Left ventricle myocardium inferior (tissue), 1 donor: ENCODE measurements at regions not wholly inside any gene's neighbourhood (a gene's known extent, or its start where the extent isn't known, plus 50 kb on each side); places are given as distances from the start of the nearest gene placed in this dataset.

Source experiments
- DNase-seq: peaks from one replicate; pipeline ENCODE4 v3.0.0-alpha.2; 2020
- H3K27ac ChIP-seq: fragments of 200-600 bp; replicated peaks from 2 replicates; pipeline ENCODE4 v1.8.0; 2021
- H3K27me3 ChIP-seq: fragments of 200-600 bp; 2 replicates; pipeline ENCODE4 v1.8.0; 2021; ENCODE audit warnings: low read depth
- H3K36me3 ChIP-seq: fragments of 200-600 bp; 2 replicates; pipeline ENCODE4 v1.8.0; 2021
- H3K4me1 ChIP-seq: fragments of 200-600 bp; 2 replicates; pipeline ENCODE4 v1.8.0; 2021
- H3K4me3 ChIP-seq: fragments of 200-600 bp; 2 replicates; pipeline ENCODE4 v1.8.0; 2021; ENCODE audit warnings: mild to moderate bottlenecking, moderate library complexity
- H3K9me3 ChIP-seq: fragments of 200-600 bp; replicated peaks from 2 replicates; pipeline ENCODE4 v1.8.0; 2021
- CTCF ChIP-seq: fragments of 200-600 bp; IDR thresholded peaks from 2 replicates; pipeline ENCODE4 v1.8.0; 2021; ENCODE audit warnings: antibody characterized with exemption, mild to moderate bottlenecking, borderline replicate concordance
- intact Hi-C: fragments of 100-400 bp; cut with micrococcal nuclease; formaldehyde crosslinking; loops from one replicate; pipeline ENCODE4 v1.11.0; 2022
- donor health status: DM: no; HTN: yes; CAD: no; lungs with severe emphysema.

GRCh38 chr4:73679836-73680235 is 59.6 kb upstream of the RASSF6 start:
- DNase-seq, result no peak
- no peaks in the 10 kb centered on the region for H3K9me3 ChIP-seq
- no peak for TF ChIP-seq CTCF
- no peaks in the 10 kb centered on the region for H3K27me3 ChIP-seq
- H3K4me1 ChIP-seq, result no peaks in the 10 kb centered on the region
- intact Hi-C loops, result no loop called here
- H3K36me3 ChIP-seq, result no peaks in the 10 kb centered on the region
- H3K4me3 ChIP-seq, result no peak overlapping the region
- H3K27ac ChIP-seq, result no peak overlapping the region

GRCh38 chr4:73681776-73682175 is 58.6 kb upstream of the CXCL8 start:
- intact Hi-C loops, result no loop called here
- no peak overlapping the region for H3K27ac ChIP-seq
- no peak for TF ChIP-seq CTCF
- no peaks in the 10 kb centered on the region for H3K36me3 ChIP-seq
- no peaks in the 10 kb centered on the region for H3K9me3 ChIP-seq
- H3K27me3 ChIP-seq, result no peaks in the 10 kb centered on the region
- no peak for DNase-seq
- H3K4me3 ChIP-seq, result no peak overlapping the region
- no peaks in the 10 kb centered on the region for H3K4me1 ChIP-seq

GRCh38 chr4:73682508-73682907 is 57.9 kb upstream of the CXCL8 start:
- no peaks in the 10 kb centered on the region for H3K4me1 ChIP-seq
- no peaks in the 10 kb centered on the region for H3K9me3 ChIP-seq
- no peak overlapping the region for H3K27ac ChIP-seq
- no peaks in the 10 kb centered on the region for H3K27me3 ChIP-seq
- no peak for DNase-seq
- no peak overlapping the region for H3K4me3 ChIP-seq
- H3K36me3 ChIP-seq, result no peaks in the 10 kb centered on the region
- no peak for TF ChIP-seq CTCF
- intact Hi-C loops, result no loop called here

- Histone ChIP-seq H3K36me3 (no peaks in the 10 kb centered on the region), H3K27me3 (no peaks in the 10 kb centered on the region), H3K4me1 (no peaks in the 10 kb centered on the region), H3K27ac (no peak overlapping the region), H3K4me3 (no peak overlapping the region), H3K9me3 (no peaks in the 10 kb centered on the region)
- no peak for TF ChIP-seq CTCF
- intact Hi-C loops, result no loop called here
- DNase-seq, result no peak
Observed at GRCh38 chr4:73683033-73683432, 57.3 kb upstream of the CXCL8 start.

- Histone ChIP-seq H3K4me3 (no peak overlapping the region), H3K9me3 (no peaks in the 10 kb centered on the region), H3K27me3 (no peaks in the 10 kb centered on the region), H3K27ac (no peak overlapping the region), H3K36me3 (no peaks in the 10 kb centered on the region), H3K4me1 (no peaks in the 10 kb centered on the region)
- TF ChIP-seq CTCF, result no peak
- intact Hi-C loops, result no loop called here
- no peak for DNase-seq
Observed at GRCh38 chr4:73683456-73683855, 56.9 kb upstream of the CXCL8 start.

GRCh38 chr4:73684097-73684496 is 56.3 kb upstream of the CXCL8 start:
- TF ChIP-seq CTCF, result no peak
- Histone ChIP-seq H3K9me3 (no peaks in the 10 kb centered on the region), H3K27me3 (no peaks in the 10 kb centered on the region), H3K27ac (no peak overlapping the region), H3K36me3 (no peaks in the 10 kb centered on the region), H3K4me1 (no peaks in the 10 kb centered on the region), H3K4me3 (no peak overlapping the region)
- no peak for DNase-seq
- intact Hi-C loops, result no loop called here
